Esophagus muscularis mucosa (tissue), 4 donors: ENCODE measurements at regions not wholly inside any gene's neighbourhood (a gene's known extent, or its start where the extent isn't known, plus 50 kb on each side); places are given as distances from the start of the nearest gene placed in this dataset.

Source experiments
- CTCF ChIP-seq, 3 experiments: fragments of 200-600 bp in 2 of 3; fragments of 450-650 bp in 1 of 3; sonication (generic) in 2 of 3; IDR thresholded peaks; one replicate each; pipeline ENCODE4 v1.5.1; 2017 to 2019; ENCODE audit warnings: antibody characterized with exemption in 3 of 3, mild to moderate bottlenecking in 2 of 3, moderate library complexity in 1 of 3
- EP300 ChIP-seq: sonication (generic); formaldehyde crosslinking; IDR thresholded peaks from one replicate; pipeline ENCODE4 v1.6.1; 2017; ENCODE audit warnings: antibody characterized with exemption
- POLR2A ChIP-seq: fragments of 450-650 bp; IDR thresholded peaks from one replicate; pipeline ENCODE4 v1.6.1; 2017; ENCODE audit warnings: antibody characterized with exemption, moderate library complexity, mild to moderate bottlenecking, low read depth
- POLR2AphosphoS5 ChIP-seq, 2 donors: sonication (generic); formaldehyde crosslinking; IDR thresholded peaks; one replicate each; pipeline ENCODE4 v1.6.1; 2017; ENCODE audit warnings: antibody characterized with exemption in 2 of 2

- TF ChIP-seq POLR2A: no peak
- TF ChIP-seq CTCF (IDR thresholded peaks at IDR 0.05): no peak
- no peak for TF ChIP-seq POLR2AphosphoS5 (IDR thresholded peaks at IDR 0.05)
- no peak for TF ChIP-seq EP300
Observed at GRCh38 chr11:24372491-24372890, 124.4 kb upstream of the LUZP2 start.
